ENCODE measurements at regions not wholly inside any gene's neighbourhood (a gene's known extent, or its start where the extent isn't known, plus 50 kb on each side); places are given as distances from the start of the nearest gene placed in this dataset.

- H3K27ac ChIP-seq (replicated peaks), result no peak overlapping the region
- H3K27me3 ChIP-seq (ENCODE audit: insufficient read depth, poor library complexity, severe bottlenecking), result no peaks in the 10 kb centered on the region
- no peak for DNase-seq (ENCODE audit: low read depth in 1 of 2, low spot score in 1 of 2)
- H3K4me3 ChIP-seq (replicated peaks; ENCODE audit: insufficient read depth, low read length), result no peak overlapping the region
- TF ChIP-seq SPI1 (IDR thresholded peaks at IDR 0.05; ENCODE audit: borderline replicate concordance, low read depth) (no peak), GABPA (IDR thresholded peaks at IDR 0.05; ENCODE audit: low read depth) (no peak)
Observed at GRCh38 chr12:45586486-45586885, 143.0 kb upstream of the ARID2 start.

GRCh38 chr12:45587012-45587411, 142.5 kb upstream of the ARID2 start:
- TF ChIP-seq GABPA (IDR thresholded peaks at IDR 0.05; ENCODE audit: low read depth) (no peak), SPI1 (IDR thresholded peaks at IDR 0.05; ENCODE audit: borderline replicate concordance, low read depth) (no peak)
- no peak overlapping the region for H3K27ac ChIP-seq (replicated peaks)
- H3K4me3 ChIP-seq (replicated peaks; ENCODE audit: insufficient read depth, low read length), result no peak overlapping the region
- DNase-seq (ENCODE audit: low read depth in 1 of 2, low spot score in 1 of 2), result no peak
- H3K27me3 ChIP-seq (ENCODE audit: insufficient read depth, poor library complexity, severe bottlenecking), result no peaks in the 10 kb centered on the region

GRCh38 chr12:45587877-45588533, 141.5 kb upstream of the ARID2 start:
- TF ChIP-seq SPI1 (IDR thresholded peaks at IDR 0.05; ENCODE audit: borderline replicate concordance, low read depth) (no peak), POLR2AphosphoS5 (IDR thresholded peaks at IDR 0.05; ENCODE audit: low read depth) (no peak)
- H3K4me3 ChIP-seq (replicated peaks; ENCODE audit: insufficient read depth, low read length), result no peak overlapping the region
- peak in 1 of 2 experiments; percentile 3 for DNase-seq (ENCODE audit: low read depth in 1 of 2, low spot score in 1 of 2)

GRCh38 chr12:45590646-45591045, 138.9 kb upstream of the ARID2 start:
- Histone ChIP-seq H3K27me3 (ENCODE audit: insufficient read depth, poor library complexity, severe bottlenecking) (no peaks in the 10 kb centered on the region), H3K4me3 (replicated peaks; ENCODE audit: insufficient read depth, low read length) (no peak overlapping the region), H3K27ac (replicated peaks) (no peak overlapping the region)
- no peak for DNase-seq (ENCODE audit: low read depth in 1 of 2, low spot score in 1 of 2)
- TF ChIP-seq POLR2AphosphoS5 (IDR thresholded peaks at IDR 0.05; ENCODE audit: low read depth) (no peak), GABPA (IDR thresholded peaks at IDR 0.05; ENCODE audit: low read depth) (no peak), REST (IDR thresholded peaks at IDR 0.05; ENCODE audit: insufficient replicate concordance, low read depth) (no peak), CTCF (IDR thresholded peaks at IDR 0.05; ENCODE audit: insufficient read depth, low read length) (no peak), SPI1 (IDR thresholded peaks at IDR 0.05; ENCODE audit: borderline replicate concordance, low read depth) (no peak)

More at GRCh38 chr12:45587877-45588533, 141.5 kb upstream of the ARID2 start:
- Histone ChIP-seq H3K27me3 (ENCODE audit: insufficient read depth, poor library complexity, severe bottlenecking) (no peaks in the 10 kb centered on the region), H3K27ac (replicated peaks) (no peak overlapping the region)

GRCh38 chr12:45591635-45592034, 137.9 kb upstream of the ARID2 start:
- Histone ChIP-seq H3K27me3 (ENCODE audit: insufficient read depth, poor library complexity, severe bottlenecking) (no peaks in the 10 kb centered on the region), H3K4me3 (replicated peaks; ENCODE audit: insufficient read depth, low read length) (no peak overlapping the region), H3K27ac (replicated peaks) (no peak overlapping the region)
- DNase-seq (ENCODE audit: low read depth in 1 of 2, low spot score in 1 of 2), result no peak
- TF ChIP-seq POLR2AphosphoS5 (IDR thresholded peaks at IDR 0.05; ENCODE audit: low read depth), result no peak

GRCh38 chr12:45596366-45596765, 133.1 kb upstream of the ARID2 start:
- DNase-seq (ENCODE audit: low read depth in 1 of 2, low spot score in 1 of 2), result no peak
- no peaks in the 10 kb centered on the region for H3K27me3 ChIP-seq (ENCODE audit: insufficient read depth, poor library complexity, severe bottlenecking)

More at GRCh38 chr12:45596366-45596765, 133.1 kb upstream of the ARID2 start:
- H3K27ac ChIP-seq (replicated peaks), result no peak overlapping the region
- no peak for TF ChIP-seq GABPA (IDR thresholded peaks at IDR 0.05; ENCODE audit: low read depth)
- TF ChIP-seq CTCF (IDR thresholded peaks at IDR 0.05; ENCODE audit: insufficient read depth, low read length), result no peak
- TF ChIP-seq SPI1 (IDR thresholded peaks at IDR 0.05; ENCODE audit: borderline replicate concordance, low read depth), result no peak
- TF ChIP-seq POLR2AphosphoS5 (IDR thresholded peaks at IDR 0.05; ENCODE audit: low read depth), result no peak
- no peak for TF ChIP-seq REST (IDR thresholded peaks at IDR 0.05; ENCODE audit: insufficient replicate concordance, low read depth)
- no peak overlapping the region for H3K4me3 ChIP-seq (replicated peaks; ENCODE audit: insufficient read depth, low read length)

Data from HL-60 (cell line).